Posterior vena cava (tissue), 2 donors: ENCODE measurements at regions not wholly inside any gene's neighbourhood (a gene's known extent, or its start where the extent isn't known, plus 50 kb on each side); places are given as distances from the start of the nearest gene placed in this dataset.

ENCODE experiments used
- DNase-seq: peaks from one replicate; pipeline ENCODE4 v3.0.0-alpha.2; 2020; ENCODE audit warnings: low spot score
- intact Hi-C, 2 donors: fragments of 100-400 bp; cut with DNase I; formaldehyde crosslinking; loops; one replicate each; pipeline versions ENCODE4 v1.14.1 to v1.14.2; 2022 to 2023
- donor health status: DM: yes; HTN: yes; CAD: no.
- donor health status: DM: yes; HTN: yes; CAD: no.

GRCh38 chr11:97158243-97158642 is 768.4 kb downstream of the JRKL start:
- intact Hi-C loops, result no loop called here
- DNase-seq, result no peak

GRCh38 chr11:97163631-97164191 is 773.9 kb downstream of the JRKL start:
- intact Hi-C loops, result no loop called here
- DNase-seq, result no peak

GRCh38 chr11:97201743-97202612 is 812.2 kb downstream of the JRKL start:
- intact Hi-C loops, result no loop called here
- no peak for DNase-seq

GRCh38 chr11:97202613-97203292 is 812.9 kb downstream of the JRKL start:
- intact Hi-C loops, result no loop called here
- DNase-seq, result no peak

- DNase-seq, result no peak
- intact Hi-C loops, result no loop called here
Observed at GRCh38 chr11:97218011-97218410, 828.2 kb downstream of the JRKL start.

- intact Hi-C loops, result no loop called here
- no peak for DNase-seq
Observed at GRCh38 chr11:97223647-97224046, 833.8 kb downstream of the JRKL start.

- intact Hi-C loops, result no loop called here
- no peak for DNase-seq
Observed at GRCh38 chr11:97224396-97224795, 834.6 kb downstream of the JRKL start.

- intact Hi-C loops, result no loop called here
- no peak for DNase-seq
Observed at GRCh38 chr11:97225794-97226193, 836.0 kb downstream of the JRKL start.

- intact Hi-C loops, result no loop called here
- DNase-seq, result no peak
Observed at GRCh38 chr11:97229936-97230335, 840.1 kb downstream of the JRKL start.

- intact Hi-C loops, result no loop called here
- DNase-seq, result no peak
Observed at GRCh38 chr11:97231231-97231630, 841.4 kb downstream of the JRKL start.

GRCh38 chr11:97234016-97234415 is 844.2 kb downstream of the JRKL start:
- DNase-seq, result no peak
- intact Hi-C loops, result no loop called here

- intact Hi-C loops, result no loop called here
- DNase-seq, result no peak
Observed at GRCh38 chr11:97237151-97237550, 847.3 kb downstream of the JRKL start.

- DNase-seq, result no peak
- intact Hi-C loops, result no loop called here
Observed at GRCh38 chr11:97247601-97248000, 857.8 kb downstream of the JRKL start.

- DNase-seq, result no peak
- intact Hi-C loops, result no loop called here
Observed at GRCh38 chr11:97254790-97255189, 865.0 kb downstream of the JRKL start.

- intact Hi-C loops, result no loop called here
- DNase-seq, result no peak
Observed at GRCh38 chr11:97259434-97259833, 869.6 kb downstream of the JRKL start.

- intact Hi-C loops, result no loop called here
- no peak for DNase-seq
Observed at GRCh38 chr11:97259884-97260283, 870.1 kb downstream of the JRKL start.

GRCh38 chr11:97263183-97263858 is 873.5 kb downstream of the JRKL start:
- intact Hi-C loops, result no loop called here
- no peak for DNase-seq

GRCh38 chr11:97269527-97269926 is 879.7 kb downstream of the JRKL start:
- intact Hi-C loops, result loop anchor here in 1 of 2 donors (5.0 kb wide), 1 partner anchor 593 kb away; no protein-coding TSS in a partner anchor
- no peak for DNase-seq

- no peak for DNase-seq
- intact Hi-C loops, result no loop called here
Observed at GRCh38 chr11:97279341-97279740, 889.5 kb downstream of the JRKL start.

GRCh38 chr11:97280347-97280746 is 890.5 kb downstream of the JRKL start:
- DNase-seq, result no peak
- intact Hi-C loops, result no loop called here
